Epithelial cell of esophagus (primary cell): ENCODE measurements at regions not wholly inside any gene's neighbourhood (a gene's known extent, or its start where the extent isn't known, plus 50 kb on each side); places are given as distances from the start of the nearest gene placed in this dataset.

Experiments
- DNase-seq: peaks from one replicate; pipeline ENCODE4 v3.0.0; 2010; ENCODE audit warnings: low read depth
- H3K4me3 ChIP-seq: 2 replicates; pipeline ENCODE4 v1.5.1; 2011; ENCODE audit warnings: mild to moderate bottlenecking, low read length, control low read depth
- TF ChIP-seq, protein P1 (sequence below): IDR thresholded peaks from 2 replicates; pipeline ENCODE4 v1.5.1; 2011; ENCODE audit warnings: low read depth, mild to moderate bottlenecking, low read length, control low read depth, inconsistent platforms; ENCODE audit not compliant: insufficient read depth; ENCODE audit errors: missing control alignments

DNA sequence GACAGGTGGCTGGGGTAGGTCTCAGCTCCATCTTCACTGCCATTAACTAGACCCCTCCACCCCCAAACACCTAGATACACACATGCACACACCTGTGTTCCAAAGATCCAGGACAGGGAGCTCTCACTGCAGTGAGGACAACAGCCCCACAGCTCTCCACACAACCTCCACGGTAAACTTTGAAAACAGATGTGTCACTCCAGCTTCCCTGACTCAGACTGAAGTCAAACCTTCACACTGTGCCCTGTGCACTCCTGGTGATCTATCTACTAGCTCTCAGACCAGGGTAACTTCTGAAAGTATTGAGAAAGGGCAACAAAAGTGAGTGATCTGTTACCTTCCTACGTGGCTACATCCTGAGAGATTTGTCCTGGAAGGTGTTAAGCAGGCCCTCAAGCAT lies 519.8 kb downstream of the XPNPEP1 start:
- TF ChIP-seq, protein P1, sequence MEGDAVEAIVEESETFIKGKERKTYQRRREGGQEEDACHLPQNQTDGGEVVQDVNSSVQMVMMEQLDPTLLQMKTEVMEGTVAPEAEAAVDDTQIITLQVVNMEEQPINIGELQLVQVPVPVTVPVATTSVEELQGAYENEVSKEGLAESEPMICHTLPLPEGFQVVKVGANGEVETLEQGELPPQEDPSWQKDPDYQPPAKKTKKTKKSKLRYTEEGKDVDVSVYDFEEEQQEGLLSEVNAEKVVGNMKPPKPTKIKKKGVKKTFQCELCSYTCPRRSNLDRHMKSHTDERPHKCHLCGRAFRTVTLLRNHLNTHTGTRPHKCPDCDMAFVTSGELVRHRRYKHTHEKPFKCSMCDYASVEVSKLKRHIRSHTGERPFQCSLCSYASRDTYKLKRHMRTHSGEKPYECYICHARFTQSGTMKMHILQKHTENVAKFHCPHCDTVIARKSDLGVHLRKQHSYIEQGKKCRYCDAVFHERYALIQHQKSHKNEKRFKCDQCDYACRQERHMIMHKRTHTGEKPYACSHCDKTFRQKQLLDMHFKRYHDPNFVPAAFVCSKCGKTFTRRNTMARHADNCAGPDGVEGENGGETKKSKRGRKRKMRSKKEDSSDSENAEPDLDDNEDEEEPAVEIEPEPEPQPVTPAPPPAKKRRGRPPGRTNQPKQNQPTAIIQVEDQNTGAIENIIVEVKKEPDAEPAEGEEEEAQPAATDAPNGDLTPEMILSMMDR, result no peak
- DNase-seq, result no peak

DNA sequence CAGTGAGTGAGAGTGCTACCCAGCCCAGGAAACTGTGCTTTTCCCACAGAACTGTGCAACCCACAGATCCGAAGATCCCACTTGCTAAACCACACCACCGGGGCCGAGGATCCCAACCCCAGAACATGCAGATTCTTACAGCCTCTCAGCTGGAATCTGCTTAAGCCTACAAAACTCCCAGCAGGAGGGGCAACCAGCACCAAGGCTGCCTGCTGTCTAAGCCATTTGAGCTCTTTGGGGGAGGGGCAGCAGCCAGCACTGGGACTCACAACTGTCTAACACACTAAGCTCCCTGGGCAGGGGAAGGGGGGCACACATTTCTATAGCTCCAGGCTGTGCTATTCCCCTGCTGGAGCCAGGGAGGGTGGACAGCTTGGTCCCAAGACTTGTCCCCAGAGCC lies 529.9 kb downstream of the XPNPEP1 start:
- H3K4me3 ChIP-seq, result no peak overlapping the region
- TF ChIP-seq, protein P1, result no peak
- DNase-seq, result no peak

More for the DNA sequence above, 519.8 kb downstream of the XPNPEP1 start:
- no peak overlapping the region for H3K4me3 ChIP-seq

DNA sequence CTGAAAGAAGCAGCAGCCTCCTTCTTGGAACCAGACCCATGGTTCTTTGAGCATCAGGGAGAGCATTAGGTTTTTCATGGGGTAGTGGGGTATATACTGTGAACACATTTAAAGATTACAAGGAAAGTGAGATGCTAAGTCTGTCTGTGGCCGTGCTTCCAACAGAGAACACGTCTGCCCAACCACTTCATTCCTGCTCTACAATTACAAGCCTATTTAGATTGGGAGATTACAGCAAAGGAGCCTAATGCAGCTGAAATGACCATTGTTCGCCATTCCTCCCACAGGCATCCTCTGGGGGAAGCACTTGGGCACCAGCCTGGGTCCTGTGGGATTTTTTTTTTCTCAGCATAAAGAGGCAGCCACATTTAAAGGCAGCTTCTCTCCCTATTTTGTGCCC lies 536.4 kb downstream of the XPNPEP1 start:
- DNase-seq, result no peak
- TF ChIP-seq, protein P1, result no peak
- no peak overlapping the region for H3K4me3 ChIP-seq

DNA sequence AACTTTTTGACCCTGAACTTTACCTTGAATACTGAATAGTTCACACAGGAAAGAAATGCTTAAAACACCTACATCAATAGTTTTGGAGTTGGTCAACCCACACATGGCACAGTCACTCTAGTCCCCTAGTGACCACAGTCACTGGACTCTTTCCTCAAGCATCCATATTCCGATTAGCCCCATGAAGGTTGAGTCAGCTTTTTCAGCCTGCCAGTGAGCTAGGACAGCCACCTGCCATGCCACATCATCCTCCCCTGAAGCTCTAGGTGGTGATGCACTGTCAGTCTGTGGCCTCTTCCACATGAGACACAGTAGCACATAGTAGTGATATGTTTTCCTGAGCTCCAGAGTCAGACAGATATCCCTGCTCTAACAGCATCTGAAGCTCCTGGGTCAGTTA lies 537.2 kb downstream of the XPNPEP1 start:
- DNase-seq, result no peak
- TF ChIP-seq, protein P1, result no peak
- no peak overlapping the region for H3K4me3 ChIP-seq

DNA sequence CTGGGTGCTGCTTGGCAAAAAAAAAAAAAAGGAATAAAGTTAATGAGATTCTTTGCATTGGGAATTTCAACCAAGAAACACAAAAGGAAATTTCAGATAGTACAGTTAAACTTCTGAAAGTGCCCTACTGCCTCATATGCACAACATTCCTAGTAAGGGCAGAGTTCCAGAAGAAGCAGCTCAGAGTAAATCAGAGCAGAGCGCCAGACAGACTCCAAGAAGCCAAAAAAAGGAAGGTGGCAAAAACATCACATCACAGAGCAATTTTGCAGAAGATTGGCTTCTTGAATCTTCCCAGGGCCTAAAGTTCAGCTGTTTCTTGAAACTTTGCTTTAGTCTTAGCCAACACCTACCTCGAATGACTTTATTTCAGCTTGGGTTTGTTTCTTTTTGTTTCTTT lies 544.1 kb downstream of the XPNPEP1 start:
- no peak for DNase-seq
- no peak overlapping the region for H3K4me3 ChIP-seq
- TF ChIP-seq, protein P1, result no peak

DNA sequence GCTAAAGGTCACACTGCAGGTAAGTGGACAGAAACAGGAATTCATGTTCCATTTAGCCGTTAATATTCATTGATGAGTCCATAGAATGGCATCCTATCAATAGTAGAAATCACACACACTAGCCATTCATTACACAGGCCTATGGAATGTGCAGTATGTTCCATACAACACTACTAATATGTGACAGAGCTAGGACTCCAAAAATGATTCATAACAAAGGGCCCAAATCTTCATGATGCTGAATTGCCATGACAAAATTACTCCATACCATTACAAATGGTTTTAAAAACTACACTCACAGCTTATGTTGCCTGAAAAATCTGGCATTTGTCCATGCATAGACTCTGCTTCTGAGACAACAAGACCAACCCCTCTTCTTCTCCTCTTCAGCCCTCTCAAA lies 549.1 kb downstream of the XPNPEP1 start:
- TF ChIP-seq, protein P1, result no peak
- no peak for DNase-seq
- H3K4me3 ChIP-seq, result no peak overlapping the region

DNA sequence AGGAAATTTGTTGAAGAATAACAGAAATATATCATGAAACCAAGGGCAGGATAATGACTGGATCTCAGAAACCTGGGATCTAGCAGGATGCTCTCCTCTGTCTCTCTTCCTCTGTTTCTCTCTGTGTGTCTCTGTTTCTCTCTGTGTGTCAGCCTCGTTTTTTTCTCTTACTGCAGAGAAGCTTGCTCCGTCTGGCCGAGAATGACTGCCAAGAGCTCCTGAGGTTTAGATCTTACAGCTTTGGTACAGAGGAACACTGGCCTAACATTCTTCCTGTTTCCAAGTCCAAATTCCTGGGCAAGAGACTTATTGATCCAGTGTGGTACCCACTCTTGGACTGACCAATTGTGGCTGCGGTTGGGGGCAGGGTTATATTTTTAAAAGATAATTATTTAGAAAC lies 564.0 kb downstream of the XPNPEP1 start:
- TF ChIP-seq, protein P1, result no peak
- no peak overlapping the region for H3K4me3 ChIP-seq
- DNase-seq, result no peak
